WTC11 (cell line): ENCODE measurements at regions not wholly inside any gene's neighbourhood (a gene's known extent, or its start where the extent isn't known, plus 50 kb on each side); places are given as distances from the start of the nearest gene placed in this dataset.

Source experiments
- ATAC-seq: fragments of 200-7000 bp; cut with Tn5 transposase; 2 replicates; pipeline ENCODE4 v1.10.0; 2021; ENCODE audit warnings: mild to moderate bottlenecking, moderate library complexity
- CTCF ChIA-PET: fragments of 300-600 bp; sonication (Branson Sonifier 250); formaldehyde crosslinking; loops from one replicate; lab custom pipeline; 2021; ENCODE audit warnings: antibody characterized with exemption; lab: Charles Lee
- POLR2A ChIA-PET: fragments of 350-600 bp; sonication (Branson Sonifier 250); formaldehyde crosslinking; loops from one replicate; lab custom pipeline; 2021; ENCODE audit warnings: antibody characterized with exemption; lab: Charles Lee
- DNase-seq: peaks from one replicate; pipeline ENCODE4 v3.0.0; 2021; ENCODE audit warnings: low spot score
- H3K27ac Mint-ChIP-seq: 2 replicates; pipeline ENCODE4 v1.8.0; 2021; ENCODE audit warnings: mixed read lengths
- H3K27me3 Mint-ChIP-seq: 2 replicates; pipeline ENCODE4 v1.8.0; 2021; ENCODE audit warnings: low read depth, mild to moderate bottlenecking, moderate library complexity, mixed read lengths
- H3K36me3 Mint-ChIP-seq: 2 replicates; pipeline ENCODE4 v1.8.0; 2021; ENCODE audit warnings: mixed read lengths
- H3K4me1 Mint-ChIP-seq: 2 replicates; pipeline ENCODE4 v1.8.0; 2022; ENCODE audit warnings: mixed read lengths
- H3K4me3 Mint-ChIP-seq: 2 replicates; pipeline ENCODE4 v1.8.0; 2021; ENCODE audit warnings: mild to moderate bottlenecking, moderate library complexity, mixed read lengths
- H3K9me3 Mint-ChIP-seq: 2 replicates; pipeline ENCODE4 v1.8.0; 2021; ENCODE audit warnings: mixed read lengths
- CREM ChIP-seq: sonication (generic); formaldehyde crosslinking; IDR thresholded peaks from 2 replicates; pipeline ENCODE4 v1.8.1; 2022; ENCODE audit warnings: mild to moderate bottlenecking, missing genetic modification reagents, moderate library complexity
- ETV6 ChIP-seq: sonication (generic); formaldehyde crosslinking; IDR thresholded peaks from 2 replicates; pipeline ENCODE4 v1.8.1; 2022; ENCODE audit warnings: mild to moderate bottlenecking, missing genetic modification reagents
- FOXJ3 ChIP-seq: sonication (generic); formaldehyde crosslinking; IDR thresholded peaks from 2 replicates; pipeline ENCODE4 v1.9.0; 2021; ENCODE audit warnings: missing genetic modification reagents, mild to moderate bottlenecking, borderline replicate concordance
- MYBL2 ChIP-seq: sonication (generic); formaldehyde crosslinking; IDR thresholded peaks from 2 replicates; pipeline ENCODE4 v1.8.1; 2023; ENCODE audit warnings: mild to moderate bottlenecking, moderate library complexity, missing genetic modification reagents
- NFE2L1 ChIP-seq: sonication (generic); formaldehyde crosslinking; IDR thresholded peaks from 2 replicates; pipeline ENCODE4 v1.8.1; 2023; ENCODE audit warnings: missing genetic modification reagents
- OVOL2 ChIP-seq: fragments of 250-450 bp; sonication (Bioruptor Pico); IDR thresholded peaks from 2 replicates; pipeline ENCODE4 v1.9.0; 2021; ENCODE audit warnings: mild to moderate bottlenecking, borderline replicate concordance
- SOX15 ChIP-seq: fragments of 250-450 bp; sonication (Bioruptor Pico); IDR thresholded peaks from 2 replicates; pipeline ENCODE4 v1.9.0; 2021; ENCODE audit warnings: mild to moderate bottlenecking
- TEAD4 ChIP-seq: sonication (generic); formaldehyde crosslinking; IDR thresholded peaks from 2 replicates; pipeline ENCODE4 v1.8.0; 2022; ENCODE audit warnings: mild to moderate bottlenecking, missing genetic modification reagents
- TP53 ChIP-seq: sonication (generic); formaldehyde crosslinking; IDR thresholded peaks from 2 replicates; pipeline ENCODE4 v1.8.1; 2023; ENCODE audit warnings: mild to moderate bottlenecking, missing genetic modification reagents
- ZBTB21 ChIP-seq: sonication (generic); formaldehyde crosslinking; IDR thresholded peaks from 2 replicates; pipeline ENCODE4 v1.8.1; 2023; ENCODE audit warnings: mild to moderate bottlenecking, missing genetic modification reagents, borderline replicate concordance
- ZNF219 ChIP-seq: sonication (generic); formaldehyde crosslinking; IDR thresholded peaks from 2 replicates; pipeline ENCODE4 v1.8.0; 2023; ENCODE audit warnings: missing genetic modification reagents, mild to moderate bottlenecking, borderline replicate concordance
- ZNF416 ChIP-seq: fragments of 250-450 bp; sonication (Bioruptor Pico); IDR thresholded peaks from 2 replicates; pipeline ENCODE4 v1.9.0; 2021; ENCODE audit warnings: mild to moderate bottlenecking, inconsistent platforms
- ZNF532 ChIP-seq: fragments of 250-450 bp; sonication (Bioruptor Pico); IDR thresholded peaks from 2 replicates; pipeline ENCODE4 v1.9.0; 2021; ENCODE audit warnings: mild to moderate bottlenecking, borderline replicate concordance
- TF ChIP-seq, protein P1 (sequence below): sonication (generic); formaldehyde crosslinking; IDR thresholded peaks from 2 replicates; pipeline ENCODE4 v1.8.0; 2022; ENCODE audit warnings: mild to moderate bottlenecking, missing genetic modification reagents
- TF ChIP-seq, protein P2 (sequence below): sonication (generic); formaldehyde crosslinking; IDR thresholded peaks from 2 replicates; pipeline ENCODE4 v1.8.1; 2023; ENCODE audit warnings: mild to moderate bottlenecking, missing genetic modification reagents
- TF ChIP-seq, protein P3 (sequence below): sonication (generic); formaldehyde crosslinking; IDR thresholded peaks from 2 replicates; pipeline ENCODE4 v1.8.0; 2023; ENCODE audit warnings: missing genetic modification reagents, mild to moderate bottlenecking, borderline replicate concordance
- TF ChIP-seq, protein P4 (sequence below): sonication (generic); formaldehyde crosslinking; conservative IDR thresholded peaks from 2 replicates; pipeline ENCODE4 v1.8.1; 2022; ENCODE audit warnings: mild to moderate bottlenecking, missing genetic modification reagents

DNA sequence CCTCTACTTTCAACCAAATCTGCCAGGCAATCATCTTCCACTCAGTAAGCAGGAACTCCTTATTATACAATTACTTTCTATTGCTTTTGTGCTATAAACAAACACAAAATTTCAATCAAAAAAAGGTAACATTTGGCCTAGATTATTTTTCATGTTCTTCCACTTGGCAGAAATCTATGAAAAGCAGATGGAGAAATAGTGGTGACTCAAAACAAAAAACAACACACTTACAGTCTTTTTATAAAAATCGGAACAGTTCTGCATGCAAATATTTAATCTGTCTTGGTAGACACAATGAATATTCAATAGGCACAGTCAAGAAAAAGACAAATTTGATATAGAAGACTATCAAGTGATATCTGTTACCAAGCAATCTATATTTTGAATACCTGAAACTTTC lies 376.8 kb downstream of the RPS29 start:
- Mint-ChIP-seq H3K4me1 (no peaks in the 10 kb centered on the region), H3K4me3 (no peak overlapping the region), H3K27ac (no peak overlapping the region), H3K9me3 (peaks cover 29% of the 10 kb centered on the region), H3K36me3 (no peaks in the 10 kb centered on the region), H3K27me3 (no peaks in the 10 kb centered on the region)
- DNase-seq (no peak), ATAC-seq (no peak)
- ChIA-PET POLR2A (no interaction called here), CTCF (no interaction called here)
- TF ChIP-seq, protein P1, sequence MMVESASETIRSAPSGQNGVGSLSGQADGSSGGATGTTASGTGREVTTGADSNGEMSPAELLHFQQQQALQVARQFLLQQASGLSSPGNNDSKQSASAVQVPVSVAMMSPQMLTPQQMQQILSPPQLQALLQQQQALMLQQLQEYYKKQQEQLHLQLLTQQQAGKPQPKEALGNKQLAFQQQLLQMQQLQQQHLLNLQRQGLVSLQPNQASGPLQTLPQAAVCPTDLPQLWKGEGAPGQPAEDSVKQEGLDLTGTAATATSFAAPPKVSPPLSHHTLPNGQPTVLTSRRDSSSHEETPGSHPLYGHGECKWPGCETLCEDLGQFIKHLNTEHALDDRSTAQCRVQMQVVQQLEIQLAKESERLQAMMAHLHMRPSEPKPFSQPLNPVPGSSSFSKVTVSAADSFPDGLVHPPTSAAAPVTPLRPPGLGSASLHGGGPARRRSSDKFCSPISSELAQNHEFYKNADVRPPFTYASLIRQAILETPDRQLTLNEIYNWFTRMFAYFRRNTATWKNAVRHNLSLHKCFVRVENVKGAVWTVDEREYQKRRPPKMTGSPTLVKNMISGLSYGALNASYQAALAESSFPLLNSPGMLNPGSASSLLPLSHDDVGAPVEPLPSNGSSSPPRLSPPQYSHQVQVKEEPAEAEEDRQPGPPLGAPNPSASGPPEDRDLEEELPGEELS (CRISPR knock-in tag) = no peak
- TF ChIP-seq, protein P2, sequence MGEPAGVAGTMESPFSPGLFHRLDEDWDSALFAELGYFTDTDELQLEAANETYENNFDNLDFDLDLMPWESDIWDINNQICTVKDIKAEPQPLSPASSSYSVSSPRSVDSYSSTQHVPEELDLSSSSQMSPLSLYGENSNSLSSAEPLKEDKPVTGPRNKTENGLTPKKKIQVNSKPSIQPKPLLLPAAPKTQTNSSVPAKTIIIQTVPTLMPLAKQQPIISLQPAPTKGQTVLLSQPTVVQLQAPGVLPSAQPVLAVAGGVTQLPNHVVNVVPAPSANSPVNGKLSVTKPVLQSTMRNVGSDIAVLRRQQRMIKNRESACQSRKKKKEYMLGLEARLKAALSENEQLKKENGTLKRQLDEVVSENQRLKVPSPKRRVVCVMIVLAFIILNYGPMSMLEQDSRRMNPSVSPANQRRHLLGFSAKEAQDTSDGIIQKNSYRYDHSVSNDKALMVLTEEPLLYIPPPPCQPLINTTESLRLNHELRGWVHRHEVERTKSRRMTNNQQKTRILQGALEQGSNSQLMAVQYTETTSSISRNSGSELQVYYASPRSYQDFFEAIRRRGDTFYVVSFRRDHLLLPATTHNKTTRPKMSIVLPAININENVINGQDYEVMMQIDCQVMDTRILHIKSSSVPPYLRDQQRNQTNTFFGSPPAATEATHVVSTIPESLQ (CRISPR knock-in tag) = no peak
- TF ChIP-seq SOX15 (no peak), OVOL2 (CRISPR knock-in tag) (no peak), MYBL2 (CRISPR knock-in tag) (no peak), NFE2L1 (no peak)

DNA sequence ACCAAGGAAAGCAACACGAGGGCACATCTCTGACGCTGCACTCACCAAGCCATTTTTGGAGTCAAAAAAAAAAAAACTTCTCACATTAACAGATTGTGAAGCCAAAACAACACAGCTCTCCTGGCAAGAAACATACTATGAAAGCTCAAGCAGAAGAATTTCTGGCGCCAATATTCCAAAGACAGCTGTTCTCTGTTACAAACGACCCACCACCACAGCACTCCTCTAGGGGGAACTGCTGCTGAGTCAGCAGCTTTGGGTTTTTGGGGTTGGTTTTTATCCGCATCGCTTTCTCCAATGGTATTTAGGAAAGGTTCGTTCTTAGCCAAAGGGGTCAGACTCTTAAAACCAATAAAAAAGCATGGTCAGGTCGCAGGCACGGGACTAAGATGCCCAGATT lies 379.4 kb downstream of the RPS29 start:
- TF ChIP-seq ZBTB21 = no peak
- TF ChIP-seq ZNF532 (CRISPR knock-in tag) = no peak
- no peak for TF ChIP-seq ZNF416 (CRISPR knock-in tag)
- no peak for TF ChIP-seq ZNF219 (CRISPR knock-in tag)
- no peak for TF ChIP-seq FOXJ3
- TF ChIP-seq SOX15 = no peak
- TF ChIP-seq CREM (CRISPR knock-in tag) = no peak
- TF ChIP-seq TP53 = no peak
- no peak for TF ChIP-seq TEAD4 (CRISPR knock-in tag)
- CTCF ChIA-PET = no interaction called here
- no peak for DNase-seq

GRCh38 chr14:49203676-49204075 lies 382.5 kb downstream of the RPS29 start:
- POLR2A ChIA-PET = no interaction called here
- CTCF ChIA-PET = no interaction called here
- Mint-ChIP-seq H3K4me3 (no peak overlapping the region), H3K27me3 (no peaks in the 10 kb centered on the region; the same call in 1 of the 2 replicates), H3K9me3 (peaks cover 32% of the 10 kb centered on the region), H3K27ac (no peak overlapping the region), H3K4me1 (no peaks in the 10 kb centered on the region), H3K36me3 (peaks cover 6% of the 10 kb centered on the region; the same call in 1 of the 2 replicates)
- ATAC-seq = no peak
- DNase-seq = no peak
- TF ChIP-seq, protein P1 (CRISPR knock-in tag) = no peak
- TF ChIP-seq TP53 (no peak), OVOL2 (CRISPR knock-in tag) (no peak), ETV6 (CRISPR knock-in tag) (no peak)
- TF ChIP-seq, protein P3, sequence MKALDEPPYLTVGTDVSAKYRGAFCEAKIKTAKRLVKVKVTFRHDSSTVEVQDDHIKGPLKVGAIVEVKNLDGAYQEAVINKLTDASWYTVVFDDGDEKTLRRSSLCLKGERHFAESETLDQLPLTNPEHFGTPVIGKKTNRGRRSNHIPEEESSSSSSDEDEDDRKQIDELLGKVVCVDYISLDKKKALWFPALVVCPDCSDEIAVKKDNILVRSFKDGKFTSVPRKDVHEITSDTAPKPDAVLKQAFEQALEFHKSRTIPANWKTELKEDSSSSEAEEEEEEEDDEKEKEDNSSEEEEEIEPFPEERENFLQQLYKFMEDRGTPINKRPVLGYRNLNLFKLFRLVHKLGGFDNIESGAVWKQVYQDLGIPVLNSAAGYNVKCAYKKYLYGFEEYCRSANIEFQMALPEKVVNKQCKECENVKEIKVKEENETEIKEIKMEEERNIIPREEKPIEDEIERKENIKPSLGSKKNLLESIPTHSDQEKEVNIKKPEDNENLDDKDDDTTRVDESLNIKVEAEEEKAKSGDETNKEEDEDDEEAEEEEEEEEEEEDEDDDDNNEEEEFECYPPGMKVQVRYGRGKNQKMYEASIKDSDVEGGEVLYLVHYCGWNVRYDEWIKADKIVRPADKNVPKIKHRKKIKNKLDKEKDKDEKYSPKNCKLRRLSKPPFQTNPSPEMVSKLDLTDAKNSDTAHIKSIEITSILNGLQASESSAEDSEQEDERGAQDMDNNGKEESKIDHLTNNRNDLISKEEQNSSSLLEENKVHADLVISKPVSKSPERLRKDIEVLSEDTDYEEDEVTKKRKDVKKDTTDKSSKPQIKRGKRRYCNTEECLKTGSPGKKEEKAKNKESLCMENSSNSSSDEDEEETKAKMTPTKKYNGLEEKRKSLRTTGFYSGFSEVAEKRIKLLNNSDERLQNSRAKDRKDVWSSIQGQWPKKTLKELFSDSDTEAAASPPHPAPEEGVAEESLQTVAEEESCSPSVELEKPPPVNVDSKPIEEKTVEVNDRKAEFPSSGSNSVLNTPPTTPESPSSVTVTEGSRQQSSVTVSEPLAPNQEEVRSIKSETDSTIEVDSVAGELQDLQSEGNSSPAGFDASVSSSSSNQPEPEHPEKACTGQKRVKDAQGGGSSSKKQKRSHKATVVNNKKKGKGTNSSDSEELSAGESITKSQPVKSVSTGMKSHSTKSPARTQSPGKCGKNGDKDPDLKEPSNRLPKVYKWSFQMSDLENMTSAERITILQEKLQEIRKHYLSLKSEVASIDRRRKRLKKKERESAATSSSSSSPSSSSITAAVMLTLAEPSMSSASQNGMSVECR (CRISPR knock-in tag) = no peak
- TF ChIP-seq, protein P4, sequence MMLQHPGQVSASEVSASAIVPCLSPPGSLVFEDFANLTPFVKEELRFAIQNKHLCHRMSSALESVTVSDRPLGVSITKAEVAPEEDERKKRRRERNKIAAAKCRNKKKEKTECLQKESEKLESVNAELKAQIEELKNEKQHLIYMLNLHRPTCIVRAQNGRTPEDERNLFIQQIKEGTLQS (CRISPR knock-in tag) = no peak

More for the DNA sequence above, 379.4 kb downstream of the RPS29 start:
- H3K9me3 Mint-ChIP-seq = peaks cover 38% of the 10 kb centered on the region
- H3K4me1 Mint-ChIP-seq = no peaks in the 10 kb centered on the region
- peaks cover 6% of the 10 kb centered on the region; the same call in 1 of the 2 replicates for H3K36me3 Mint-ChIP-seq
- no peak overlapping the region for H3K27ac Mint-ChIP-seq
- H3K27me3 Mint-ChIP-seq = no peaks in the 10 kb centered on the region; the same call in 1 of the 2 replicates
- no peak overlapping the region for H3K4me3 Mint-ChIP-seq
- no peak for ATAC-seq
- POLR2A ChIA-PET = no interaction called here
